Skeletal muscle cell (primary cell): ENCODE measurements at regions not wholly inside any gene's neighbourhood (a gene's known extent, or its start where the extent isn't known, plus 50 kb on each side); places are given as distances from the start of the nearest gene placed in this dataset.

ENCODE experiments used
- DNase-seq: peaks from one replicate; pipeline ENCODE4 v3.0.0-alpha.2; 2010; ENCODE audit warnings: low read depth
- H3K4me3 ChIP-seq: 2 replicates; pipeline ENCODE4 v1.5.1; 2011; ENCODE audit warnings: low read depth, mild to moderate bottlenecking, control low read depth, low read length, moderate library complexity

DNA sequence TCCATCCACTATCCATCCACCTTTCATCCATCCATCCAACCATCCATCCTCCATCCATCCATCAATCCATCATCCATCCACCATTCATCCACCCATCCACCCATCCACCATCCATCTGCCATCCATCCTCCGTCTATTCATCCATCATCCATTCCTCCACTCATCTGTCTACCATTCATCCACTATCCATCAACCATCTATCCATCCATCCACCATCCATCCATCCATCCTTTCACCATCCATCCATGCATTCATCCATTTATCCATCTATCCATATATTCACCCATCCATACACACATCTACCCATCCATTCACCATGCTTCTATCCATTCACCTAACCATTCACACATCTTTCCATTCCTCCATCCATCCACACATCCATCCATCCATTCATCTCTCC, 207.0 kb upstream of the CDH4 start:
- no peak for DNase-seq
- no peak overlapping the region for H3K4me3 ChIP-seq

DNA sequence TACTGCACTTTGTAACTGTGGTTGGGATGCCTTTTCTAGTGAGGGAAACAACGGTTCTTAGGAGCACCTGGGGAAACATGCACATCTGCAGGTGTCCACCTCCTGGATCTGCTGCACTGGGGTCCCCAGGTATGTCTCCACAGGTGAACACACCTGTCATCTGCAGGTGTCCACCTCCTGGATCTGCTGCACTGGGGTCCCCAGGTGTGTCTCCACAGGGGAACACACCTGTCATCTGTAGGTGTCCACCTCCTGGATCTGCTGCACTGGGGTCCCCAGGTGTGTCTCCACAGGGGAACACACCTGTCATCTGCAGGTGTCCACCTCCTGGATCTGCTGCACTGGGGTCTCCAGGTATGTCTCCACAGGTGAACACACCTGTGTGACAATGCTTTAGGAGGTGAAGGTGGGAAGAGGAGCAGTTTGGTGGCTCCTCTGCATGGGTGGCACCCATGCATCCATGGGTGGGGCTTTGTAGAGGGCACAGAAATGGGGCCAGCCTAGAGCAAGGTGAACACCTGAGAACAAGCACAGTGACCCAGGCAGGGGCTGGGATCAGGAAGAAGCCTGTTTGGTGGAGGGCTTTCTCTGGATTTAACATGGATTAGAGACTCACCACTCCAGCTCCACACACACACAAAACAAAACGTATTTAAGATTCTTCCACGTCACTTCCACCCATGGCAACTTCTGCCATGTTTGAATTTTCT, 206.0 kb upstream of the CDH4 start:
- H3K4me3 ChIP-seq: no peak overlapping the region
- DNase-seq: no peak

DNA sequence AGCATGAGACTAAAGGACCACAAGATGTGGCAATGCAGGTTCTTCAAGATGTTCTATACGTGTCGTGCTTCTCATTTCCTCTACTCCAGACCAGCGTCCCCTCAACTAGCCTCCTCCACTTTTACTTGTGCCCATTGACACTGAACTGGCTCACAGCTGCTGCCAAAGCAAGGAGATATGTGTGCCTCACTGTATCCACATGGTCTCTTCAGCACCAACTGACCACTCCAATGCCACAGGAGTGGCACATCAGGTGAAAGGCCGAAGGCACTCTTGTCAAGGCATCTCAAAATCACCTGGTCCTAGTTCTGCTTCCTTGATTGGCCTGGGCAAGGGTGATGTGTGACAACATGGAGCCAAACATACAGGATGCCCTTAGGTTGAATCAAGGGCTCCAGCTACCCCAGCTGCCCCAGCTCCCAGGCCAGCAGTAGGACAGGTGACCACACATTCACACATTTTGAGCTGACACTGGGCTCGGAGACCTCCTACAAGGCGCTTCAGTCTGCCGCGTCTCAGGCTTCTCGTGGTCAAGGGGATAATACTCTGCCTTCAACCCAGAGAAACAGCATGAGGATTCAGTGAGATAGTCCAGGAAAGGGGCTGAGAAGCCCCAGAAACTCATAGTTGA, 205.2 kb upstream of the CDH4 start:
- no peak for DNase-seq
- H3K4me3 ChIP-seq: no peak overlapping the region

DNA sequence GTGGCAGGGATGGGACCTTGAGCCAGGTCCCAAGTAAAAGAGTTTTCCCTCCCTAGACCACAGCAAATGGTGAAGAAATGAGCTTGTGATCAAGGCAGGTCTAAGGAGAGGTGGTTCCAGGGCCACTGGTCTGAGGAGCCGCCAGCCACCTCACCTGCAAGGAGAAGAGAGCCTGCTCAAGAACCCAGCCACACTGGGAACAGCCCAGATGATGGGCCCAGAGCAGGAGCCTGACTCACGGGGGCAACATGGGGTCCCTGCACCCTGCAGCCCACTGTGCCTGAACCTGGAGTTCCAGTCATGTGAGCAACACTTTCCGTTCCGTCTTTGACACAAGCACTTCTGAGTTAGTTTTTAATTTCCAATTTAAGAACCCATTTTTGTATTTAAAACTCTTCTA, 204.5 kb upstream of the CDH4 start:
- DNase-seq: no peak
- no peak overlapping the region for H3K4me3 ChIP-seq

DNA sequence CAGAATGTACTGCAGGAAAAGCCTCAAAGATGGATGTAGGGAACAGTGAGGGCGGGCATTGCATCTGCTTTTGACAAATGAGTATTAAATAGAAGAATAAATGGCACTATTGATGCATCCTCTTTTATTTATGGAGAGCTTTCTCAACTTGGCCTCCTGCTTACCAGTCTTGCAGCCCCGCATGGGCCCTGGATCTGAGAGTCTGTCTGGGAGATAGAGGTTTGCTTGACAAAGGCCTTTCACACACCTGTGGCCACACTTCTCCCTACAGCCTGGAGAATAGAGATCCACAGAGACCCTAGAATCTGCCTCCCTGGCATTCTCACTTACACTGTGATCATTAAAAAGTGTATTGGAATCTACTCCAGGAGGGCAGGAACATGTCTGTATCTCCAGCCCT, 203.8 kb upstream of the CDH4 start:
- DNase-seq: no peak
- no peak overlapping the region for H3K4me3 ChIP-seq

DNA sequence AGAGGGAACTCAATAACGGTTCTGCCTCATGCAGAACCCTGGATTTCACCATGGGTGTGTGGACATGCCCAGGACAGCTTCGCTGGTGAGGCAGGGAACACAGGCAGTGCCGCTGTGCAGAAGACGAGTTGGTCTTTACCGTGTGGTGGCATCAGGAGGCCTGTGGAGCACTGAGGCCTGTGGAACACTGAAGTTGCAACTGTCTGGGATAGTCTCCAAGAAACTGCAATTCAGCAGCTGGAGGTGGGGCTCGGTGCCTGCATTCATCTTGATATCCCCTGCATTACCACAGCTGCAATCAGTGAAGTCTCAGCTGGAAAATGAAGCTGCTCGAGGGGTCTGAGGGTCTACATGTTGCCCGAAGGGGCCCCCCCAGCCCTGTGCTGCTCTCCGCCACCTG, 202.4 kb upstream of the CDH4 start:
- H3K4me3 ChIP-seq: no peak overlapping the region
- no peak for DNase-seq

DNA sequence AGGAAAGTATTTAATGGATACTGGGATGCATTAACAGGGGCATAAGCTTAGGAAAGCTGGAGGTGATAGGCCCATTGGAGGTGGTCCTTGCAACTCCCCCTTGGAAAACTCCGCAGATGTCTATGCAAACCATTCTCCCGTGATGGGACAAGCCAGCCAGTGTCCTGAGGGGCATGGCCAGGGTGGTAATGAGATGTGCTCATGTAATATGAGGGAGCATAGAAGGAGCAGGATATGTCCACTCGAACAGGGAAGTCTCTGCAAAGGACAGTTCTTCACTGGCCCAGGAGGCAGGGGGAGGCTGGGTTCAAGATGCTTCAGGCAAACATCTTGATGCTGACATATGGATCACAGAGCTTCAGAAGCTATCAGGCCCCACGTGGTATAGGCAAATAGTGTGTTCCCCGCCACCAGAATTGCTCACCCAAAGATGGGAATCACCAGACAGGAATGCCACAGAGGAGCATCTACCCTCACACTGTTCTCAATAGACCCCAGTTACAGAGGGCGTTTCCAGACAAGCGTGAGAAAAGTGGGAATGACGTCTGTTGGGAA, 201.6 kb upstream of the CDH4 start:
- no peak for DNase-seq
- H3K4me3 ChIP-seq: no peak overlapping the region

DNA sequence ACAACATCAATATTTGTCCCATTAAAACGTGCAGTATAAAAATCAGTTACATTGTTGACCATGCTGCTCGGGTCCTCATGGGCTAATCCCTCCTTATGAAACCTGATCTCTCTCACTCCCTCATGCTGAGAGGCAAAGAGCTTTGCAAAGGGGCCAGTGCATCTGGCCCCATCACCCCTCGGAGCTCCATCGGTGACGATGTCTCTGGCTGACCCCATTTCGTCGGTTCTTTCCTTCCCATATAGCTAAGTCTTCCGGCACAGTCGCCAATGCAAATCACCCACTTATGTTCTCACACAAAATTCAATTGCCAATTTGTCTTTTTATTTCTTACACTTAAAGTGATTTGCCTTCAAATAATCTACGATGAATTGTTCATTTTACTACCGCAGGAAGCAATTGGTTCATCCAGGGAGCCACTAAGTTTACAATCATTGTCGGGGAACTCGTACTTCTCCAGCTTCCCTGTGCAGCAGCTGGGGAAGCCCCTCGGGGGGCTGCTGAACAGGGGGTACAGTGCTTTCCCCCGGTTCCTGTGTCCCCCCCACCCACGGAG, 199.8 kb upstream of the CDH4 start:
- DNase-seq: no peak

DNA sequence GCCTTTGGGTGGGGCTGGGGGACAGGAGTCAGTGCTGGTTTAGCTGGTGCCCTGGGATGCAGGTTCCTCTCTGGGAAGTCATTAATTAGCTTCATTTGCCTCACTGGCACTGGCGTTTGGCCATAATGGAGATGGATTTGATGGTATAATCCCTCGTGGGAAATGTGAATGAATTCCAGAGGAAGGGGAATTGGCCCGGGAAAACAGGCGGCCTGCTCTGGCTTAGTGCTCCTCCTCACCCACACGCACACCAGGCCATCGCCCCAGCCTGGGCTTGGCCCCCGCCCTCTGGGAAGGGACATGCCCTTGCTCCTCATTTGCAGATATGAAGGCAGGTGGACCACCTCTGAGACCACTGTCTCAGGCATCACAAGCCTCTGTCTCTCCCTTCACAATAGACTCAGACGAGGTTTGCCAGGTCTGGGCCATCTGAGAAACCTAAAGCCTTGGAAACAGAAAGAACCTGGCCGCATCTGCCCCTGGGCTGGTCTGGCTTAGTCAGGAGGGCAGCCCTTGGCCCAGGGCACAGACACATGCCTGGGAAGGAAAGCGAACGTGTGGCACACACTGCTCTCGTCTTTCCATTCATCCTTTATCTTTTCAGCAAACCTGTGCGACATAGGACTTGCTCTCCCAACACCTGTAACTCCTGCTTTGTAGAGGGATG, 199.2 kb upstream of the CDH4 start:
- no peak for DNase-seq

More for the DNA sequence above, 199.8 kb upstream of the CDH4 start:
- H3K4me3 ChIP-seq: no peak overlapping the region

DNA sequence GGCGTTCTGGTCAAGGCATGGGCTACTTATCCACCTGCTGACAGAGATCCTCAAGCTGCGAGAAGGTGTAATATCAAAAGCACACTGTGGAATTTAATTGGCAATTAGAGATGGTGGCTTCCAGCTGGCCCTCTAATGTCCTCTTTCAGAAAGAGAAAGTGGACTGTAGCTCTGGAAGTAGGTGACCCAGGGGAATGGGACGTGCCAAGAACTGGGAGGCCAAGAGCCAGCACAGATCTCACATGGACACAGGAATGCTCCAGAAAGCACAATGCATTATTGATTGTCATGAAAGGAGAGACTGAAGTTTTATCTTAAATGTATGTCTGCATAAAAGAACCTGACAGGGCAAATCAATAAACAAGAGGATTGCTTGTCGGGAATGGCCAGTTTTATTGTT, 198.6 kb upstream of the CDH4 start:
- DNase-seq: no peak
- no peak overlapping the region for H3K4me3 ChIP-seq

More for the DNA sequence above, 199.2 kb upstream of the CDH4 start:
- no peak overlapping the region for H3K4me3 ChIP-seq

DNA sequence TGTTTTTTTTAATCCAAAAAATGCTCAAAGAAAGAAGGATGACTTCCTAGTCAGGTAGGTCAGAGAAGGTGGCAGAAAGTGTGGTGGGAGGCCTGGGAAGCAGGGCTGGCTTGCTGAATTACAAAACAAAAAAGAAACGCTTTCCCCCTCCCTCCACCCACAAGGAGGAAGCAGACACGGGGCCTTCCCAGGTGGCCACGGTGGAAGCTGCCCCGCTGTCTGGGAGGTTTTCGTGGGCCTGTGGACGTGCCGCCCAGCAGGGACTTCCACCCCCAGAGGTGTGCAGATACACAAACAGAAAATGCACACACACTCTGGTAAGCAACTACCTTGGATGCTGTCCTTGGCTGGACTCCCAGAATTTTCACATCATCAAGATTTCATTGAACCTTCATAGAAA, 198.2 kb upstream of the CDH4 start:
- DNase-seq: no peak
- no peak overlapping the region for H3K4me3 ChIP-seq

DNA sequence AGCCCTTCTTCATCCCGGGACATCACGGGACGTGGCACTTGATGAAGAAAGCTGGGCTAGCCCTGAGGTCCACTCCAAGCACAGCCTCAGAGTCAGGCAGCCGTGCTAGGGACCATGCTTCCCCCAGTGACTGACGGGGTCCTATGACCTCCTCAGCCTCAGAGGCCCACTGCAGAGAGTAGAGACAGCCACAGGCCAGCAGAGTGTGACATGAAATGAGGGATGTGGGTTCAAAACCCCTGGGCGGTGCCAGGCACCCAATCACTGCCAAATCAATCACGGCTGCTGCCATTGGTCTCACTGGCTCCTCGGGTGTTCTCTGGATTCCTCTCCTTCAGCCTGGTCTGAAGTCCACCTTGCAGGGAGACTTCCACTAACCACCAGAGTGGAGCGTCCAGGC, 197.7 kb upstream of the CDH4 start:
- DNase-seq: no peak
- no peak overlapping the region for H3K4me3 ChIP-seq

DNA sequence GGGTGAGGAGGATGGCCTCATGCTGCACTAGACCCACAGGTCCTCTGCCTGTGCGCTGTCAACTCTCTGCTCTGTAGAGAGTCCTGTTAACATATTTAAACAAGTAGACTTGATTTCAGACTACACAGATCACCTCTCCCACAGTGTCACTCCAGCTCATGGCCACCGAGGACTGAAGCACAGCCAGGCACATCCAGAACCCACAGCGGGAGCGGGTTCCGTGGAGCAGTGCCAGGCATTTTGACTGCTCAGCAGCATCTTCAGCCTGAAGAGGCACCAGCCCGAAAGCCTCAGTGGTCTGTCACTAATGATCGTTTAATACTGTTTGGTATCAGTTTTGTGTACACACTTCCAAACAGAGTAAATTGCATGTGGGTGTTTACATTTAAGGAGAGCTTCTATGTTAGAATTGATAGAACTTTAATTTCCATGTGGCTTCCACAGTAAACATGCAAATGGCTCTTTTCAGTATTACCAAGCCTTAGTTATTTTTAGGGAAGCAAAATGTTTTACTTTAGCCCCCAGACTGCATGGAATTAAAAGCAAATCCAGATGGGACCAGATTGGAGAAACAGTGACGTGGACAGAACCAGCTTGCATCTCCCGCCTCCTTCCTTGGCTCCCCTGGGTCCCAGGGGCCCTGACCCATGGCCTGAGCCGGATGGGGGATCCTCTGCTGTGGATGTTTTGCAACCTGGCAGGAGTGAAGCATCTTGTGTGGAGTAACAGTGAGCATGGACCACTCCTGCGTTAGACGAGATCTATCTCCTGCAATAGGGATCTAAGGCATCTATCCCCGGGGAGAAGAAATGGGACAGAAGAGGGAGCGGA, 196.7 kb upstream of the CDH4 start:
- no peak for DNase-seq
- no peak overlapping the region for H3K4me3 ChIP-seq

DNA sequence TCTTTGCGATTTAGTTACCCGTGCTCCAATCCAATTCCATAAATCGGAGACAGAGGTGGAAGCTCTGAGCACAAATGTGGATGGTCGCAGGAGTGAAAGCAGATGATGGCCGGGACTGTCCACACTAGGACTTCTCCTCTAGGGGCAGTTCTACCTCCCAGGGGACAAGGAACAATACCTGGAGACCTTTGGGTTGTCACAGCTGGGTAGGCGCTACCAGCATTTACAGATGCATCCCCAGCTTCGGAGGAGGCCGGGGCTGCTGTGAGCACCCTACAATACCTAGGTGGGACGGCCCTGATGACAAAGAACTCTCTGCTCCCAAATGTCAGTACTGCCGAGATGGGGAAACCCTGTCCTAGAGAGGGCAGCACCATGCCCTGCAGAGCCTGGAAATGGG, 195.9 kb upstream of the CDH4 start:
- no peak for DNase-seq
- H3K4me3 ChIP-seq: no peak overlapping the region

DNA sequence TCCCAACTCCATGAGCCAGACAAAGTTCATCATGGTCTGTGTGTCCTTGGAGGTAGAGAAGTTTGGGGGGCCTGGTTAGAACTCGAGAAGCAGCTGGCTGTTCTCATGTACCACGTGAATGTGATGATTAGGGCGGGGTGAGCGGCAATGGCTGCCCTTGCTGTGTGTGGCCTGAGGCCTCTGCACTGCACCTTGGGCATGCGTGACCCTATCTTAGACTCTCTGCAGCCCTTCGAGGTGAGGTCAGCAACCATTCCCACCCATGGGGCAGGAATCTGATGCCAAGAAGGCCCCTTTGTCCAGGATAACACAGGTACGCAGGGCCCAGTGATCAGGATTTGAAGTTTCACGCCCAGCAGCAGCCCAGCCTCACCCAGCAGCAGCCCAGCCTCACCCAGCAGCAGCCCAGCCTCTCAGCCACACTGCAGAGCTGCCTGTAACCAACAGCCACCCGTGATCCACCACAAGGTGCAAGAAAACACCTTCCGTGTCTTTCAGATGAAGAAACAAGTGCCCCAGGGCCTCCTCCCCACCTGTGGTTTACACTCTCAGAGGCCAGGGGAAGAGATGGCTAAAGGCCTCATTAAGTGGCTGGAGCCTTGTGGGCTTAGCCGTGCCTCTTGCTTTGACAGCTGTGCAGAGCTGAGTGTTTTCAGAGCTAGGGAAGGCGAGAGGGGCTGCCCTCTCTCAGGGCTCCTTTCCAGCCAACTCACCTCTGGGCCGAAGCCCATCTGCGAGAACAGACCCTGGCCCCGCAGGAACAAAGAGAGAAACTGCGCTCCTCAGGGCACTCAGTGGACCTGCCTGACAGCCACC, 195.2 kb upstream of the CDH4 start:
- no peak overlapping the region for H3K4me3 ChIP-seq
- DNase-seq: no peak

DNA sequence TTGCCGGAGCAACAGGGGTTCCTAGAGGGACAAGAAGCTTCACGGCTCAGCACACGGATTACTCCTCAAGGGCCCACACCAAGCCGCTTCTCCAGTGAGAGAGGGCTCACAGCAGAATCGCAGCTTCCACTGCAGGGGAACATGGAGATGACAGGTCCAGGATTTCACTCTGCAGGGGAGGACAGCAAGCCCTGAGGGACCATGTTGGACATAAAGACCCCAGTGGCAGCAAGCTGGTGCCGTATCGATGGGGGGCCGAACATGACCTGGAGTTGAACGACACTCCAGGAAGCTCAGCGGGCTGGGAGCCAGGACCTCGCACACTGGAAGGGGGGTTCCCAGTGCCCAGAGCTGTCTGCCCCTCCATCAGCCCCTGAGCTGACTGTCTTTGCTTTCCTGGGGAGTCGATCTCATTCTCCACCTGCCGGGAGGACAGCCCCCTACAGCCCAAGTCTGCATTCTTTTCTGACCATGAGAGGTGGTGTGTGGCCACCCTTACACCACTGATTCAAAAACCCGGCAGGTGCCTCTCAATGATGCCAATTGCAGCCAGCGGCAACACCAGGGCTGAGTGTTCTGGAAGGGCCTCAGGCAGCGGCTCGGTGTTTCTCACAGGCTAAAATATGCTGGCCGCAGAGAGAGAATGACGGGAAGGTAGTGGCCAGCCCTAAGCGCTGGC, 194.5 kb upstream of the CDH4 start:
- H3K4me3 ChIP-seq: no peak overlapping the region
- DNase-seq: no peak

DNA sequence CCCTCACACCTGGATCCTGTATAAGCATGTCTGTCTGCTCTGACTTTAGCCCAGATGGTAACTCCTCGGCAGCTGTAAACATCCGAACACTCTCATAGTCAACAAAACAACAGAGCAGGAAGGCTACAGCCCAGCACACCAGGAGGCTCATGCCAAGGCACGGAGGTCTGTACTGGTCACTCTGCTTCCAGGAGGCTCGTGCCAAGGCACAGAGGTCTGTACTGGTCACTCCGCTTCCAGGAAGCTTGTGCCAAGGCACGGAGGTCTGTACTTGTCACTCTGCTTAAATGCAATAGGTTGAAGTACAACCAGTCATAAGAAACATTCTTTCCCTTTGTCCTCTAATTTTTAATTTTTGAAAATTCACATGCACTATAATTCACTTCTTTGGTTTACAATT, 190.1 kb upstream of the CDH4 start:
- DNase-seq: no peak
- H3K4me3 ChIP-seq: no peak overlapping the region

DNA sequence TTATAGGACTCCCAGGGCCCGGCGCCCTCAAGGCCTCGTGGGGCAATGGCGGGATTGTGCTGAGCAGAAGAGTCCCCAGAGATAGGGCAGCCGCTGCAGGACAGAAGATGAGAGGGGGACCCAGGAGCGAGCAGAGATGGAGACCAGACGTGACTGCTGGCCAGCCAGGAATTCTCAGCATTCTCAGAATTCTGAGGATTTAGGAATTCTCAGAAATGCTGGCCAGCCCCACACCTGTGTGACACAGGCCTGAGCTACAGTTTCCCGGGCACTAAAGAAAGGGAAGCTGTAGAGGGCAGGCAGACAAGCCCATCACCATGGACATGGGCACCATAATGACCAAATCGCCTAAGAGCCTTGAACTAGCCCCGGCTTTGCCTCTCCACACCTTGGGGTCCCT, 186.2 kb upstream of the CDH4 start:
- no peak overlapping the region for H3K4me3 ChIP-seq
- DNase-seq: no peak
